HepG2 (cell line): ENCODE measurements at regions not wholly inside any gene's neighbourhood (a gene's known extent, or its start where the extent isn't known, plus 50 kb on each side); places are given as distances from the start of the nearest gene placed in this dataset.

Experiments
- ATAC-seq: fragments of 200-7000 bp; cut with Tn5 transposase; 3 replicates; pipeline ENCODE4 v1.9.1; 2020; ENCODE audit warnings: mild to moderate bottlenecking, moderate library complexity
- BruUV-seq: library from RNA; stranded (reverse); fragments of 400-500 nt; replicated peaks from 2 replicates; lab custom pipeline; 2021; lab: Mats Ljungman, UMichigan
- CTCF ChIA-PET: fragments of 300-600 bp; formaldehyde crosslinking; extraction: SDS; loops from one replicate; lab custom pipeline; 2021; ENCODE audit warnings: low total read pairs, inconsistent platforms, low intra/inter-chr PET ratio; lab: Yijun Ruan, JAX
- POLR2A ChIA-PET: fragments of 350-600 bp; sonication (Branson Sonifier 250); formaldehyde crosslinking; loops from one replicate; lab custom pipeline; 2020; ENCODE audit warnings: antibody characterized with exemption, inconsistent platforms; lab: Yijun Ruan, JAX
- DNase-seq: peaks from one replicate; pipeline ENCODE4 v3.0.0-alpha.2; 2015; ENCODE audit warnings: low spot score
- FAIRE-seq: peaks from 3 replicates; lab custom pipeline; 2011; peaks lifted over from hg19 to GRCh38; lab: Jason Lieb, UNC
- H2AFZ ChIP-seq: one replicate; pipeline ENCODE4 v1.6.1; 2011; ENCODE audit warnings: low read length, inconsistent platforms
- H3K27ac ChIP-seq: fragments of 300-600 bp; 3 replicates; pipeline ENCODE4 v1.8.0; 2011; ENCODE audit warnings: mixed run types, mild to moderate bottlenecking, mixed read lengths, low read length, inconsistent platforms; ENCODE audit not compliant: insufficient read depth; ENCODE audit errors: extremely low read length
- H3K27me3 ChIP-seq, 2 experiments: fragments of 200-600 bp in 1 of 2; 2 replicates in 1 of 2; 3 replicates in 1 of 2; pipeline versions ENCODE4 v1.6.0 to v1.8.0; 2011; ENCODE audit warnings: low read length in 2 of 2, mild to moderate bottlenecking in 2 of 2, moderate library complexity in 2 of 2, inconsistent platforms in 1 of 2; ENCODE audit not compliant: insufficient read depth in 2 of 2, control insufficient read depth in 1 of 2
- H3K36me3 ChIP-seq, 2 experiments: fragments of 200-600 bp in 1 of 2; replicated peaks in 1 of 2; 2 replicates in 1 of 2; 3 replicates in 1 of 2; pipeline versions ENCODE4 v1.5.1 to v1.8.0; 2011; ENCODE audit warnings: low read length in 2 of 2, inconsistent platforms in 1 of 2; ENCODE audit not compliant: insufficient read depth in 2 of 2, control insufficient read depth in 1 of 2
- H3K4me1 ChIP-seq: 2 replicates; pipeline ENCODE4 v1.5.1; 2012; ENCODE audit warnings: low read length, inconsistent platforms; ENCODE audit not compliant: insufficient read depth
- H3K4me2 ChIP-seq: 2 replicates; pipeline ENCODE4 v1.6.0; 2011; ENCODE audit warnings: low read depth, low read length, inconsistent platforms
- H3K4me3 ChIP-seq, 3 experiments: fragments of 200-600 bp in 1 of 3; sonication (generic), shearing (Covaris generic) in 1 of 3; replicated peaks in 1 of 3; 2 replicates each; pipeline ENCODE4 v1.5.1; 2011 to 2016; ENCODE audit warnings: low read length in 3 of 3, inconsistent platforms in 2 of 3, low read depth in 2 of 3, mild to moderate bottlenecking in 2 of 3, control low read depth in 1 of 3, mixed read lengths in 1 of 3; ENCODE audit not compliant: insufficient read depth in 1 of 3
- H3K79me2 ChIP-seq: one replicate; pipeline ENCODE4 v1.6.1; 2011; ENCODE audit warnings: low read length, inconsistent platforms; ENCODE audit not compliant: insufficient read depth
- H3K9ac ChIP-seq: 2 replicates; pipeline ENCODE4 v1.6.0; 2011; ENCODE audit warnings: mild to moderate bottlenecking, low read depth, low read length, inconsistent platforms; ENCODE audit not compliant: insufficient read depth
- H3K9me3 ChIP-seq: 2 replicates; pipeline ENCODE4 v1.5.1; 2012; ENCODE audit warnings: mild to moderate bottlenecking, low read length
- H4K20me1 ChIP-seq: 2 replicates; pipeline ENCODE4 v1.6.0; 2011; ENCODE audit warnings: inconsistent platforms, mild to moderate bottlenecking, low read length, moderate library complexity; ENCODE audit not compliant: insufficient read depth
- ATAD3A ChIP-seq: sonication (generic); formaldehyde crosslinking; IDR thresholded peaks from 2 replicates; pipeline ENCODE4 v1.4.0; 2020; ENCODE audit warnings: missing genetic modification reagents
- CERS6 ChIP-seq: sonication (generic); formaldehyde crosslinking; IDR thresholded peaks from 2 replicates; pipeline ENCODE4 v1.5.0; 2020; ENCODE audit warnings: missing genetic modification reagents
- CREM ChIP-seq, 2 experiments: sonication (generic) in 1 of 2; formaldehyde crosslinking in 1 of 2; IDR thresholded peaks; 2 replicates each; pipeline versions ENCODE4 v1.4.0 to v1.6.1; 2016 to 2020; ENCODE audit warnings: antibody characterized with exemption in 1 of 2, mild to moderate bottlenecking in 1 of 2, missing genetic modification reagents in 1 of 2
- ELF1 ChIP-seq: sonication (generic); formaldehyde crosslinking; IDR thresholded peaks from 2 replicates; pipeline ENCODE4 v1.4.0; 2020; ENCODE audit warnings: missing genetic modification reagents
- HMG20B ChIP-seq: conservative IDR thresholded peaks from 2 replicates; pipeline ENCODE4 v1.6.1; 2016; ENCODE audit warnings: missing genetic modification reagents, missing compliant biosample characterization
- SKIL ChIP-seq: sonication (generic); formaldehyde crosslinking; IDR thresholded peaks from 2 replicates; pipeline ENCODE4 v1.8.0; 2022; ENCODE audit warnings: missing genetic modification reagents, mild to moderate bottlenecking, moderate library complexity, borderline replicate concordance
- SP2 ChIP-seq: sonication (generic); formaldehyde crosslinking; IDR thresholded peaks from 2 replicates; pipeline ENCODE4 v1.5.1; 2020; ENCODE audit warnings: mild to moderate bottlenecking, missing genetic modification reagents
- STAG1 ChIP-seq: sonication (generic); formaldehyde crosslinking; IDR thresholded peaks from 2 replicates; pipeline ENCODE4 v1.4.0; 2020; ENCODE audit warnings: missing genetic modification reagents
- ZNF251 ChIP-seq: sonication (generic); formaldehyde crosslinking; IDR thresholded peaks from 2 replicates; pipeline ENCODE4 v1.9.0; 2021; ENCODE audit warnings: mild to moderate bottlenecking, missing genetic modification reagents
- WGBS: methylation state at CpG from one replicate; pipeline ENCODE4 v1.1.6; 2017; ENCODE audit warnings: low lambda C conversion rate; 5-methylcytosine and 5-hydroxymethylcytosine counted together
- in situ Hi-C: cut with HindIII; loops from 2 replicates; pipeline ENCODE4 v1.10.0; 2017; ENCODE audit warnings: low pct_unique_long_range_greater_than_20kb; ENCODE audit not compliant: extremely low pct_ligation_motif_present
- intact Hi-C: fragments of 100-400 bp; cut with micrococcal nuclease; formaldehyde crosslinking; loops from one replicate; pipeline ENCODE4 v1.10.0; 2022; ENCODE audit not compliant: unreplicated experiment
- TF ChIP-seq, protein P1 (sequence below): sonication (generic); formaldehyde crosslinking; IDR thresholded peaks from 2 replicates; pipeline ENCODE4 v1.4.0; 2020; ENCODE audit warnings: mild to moderate bottlenecking, missing genetic modification reagents

- in situ Hi-C loops, result no loop called here
- Histone ChIP-seq H4K20me1 (no peaks in the 10 kb centered on the region), H3K27me3 (no peaks in the 10 kb centered on the region), H3K4me3 (no peak overlapping the region), H2AFZ (no peak overlapping the region), H3K79me2 (no peaks in the 10 kb centered on the region), H3K9me3 (no peaks in the 10 kb centered on the region), H3K4me2 (no peak overlapping the region), H3K4me1 (peaks cover 16% of the 10 kb centered on the region), H3K9ac (no peak overlapping the region), H3K27ac (no peak overlapping the region), H3K36me3 (no peaks in the 10 kb centered on the region)
- CTCF ChIA-PET, result no interaction called here
- ATAC-seq (no peak), FAIRE-seq (no peak), DNase-seq (no peak)
- POLR2A ChIA-PET, result no interaction called here
- intact Hi-C loops, result no loop called here
- 91% methylated on average over 2 of the region's 2 CpGs for WGBS
- BruUV-seq, result no TSS peak
- TF ChIP-seq ATAD3A (CRISPR knock-in tag) (no peak), SP2 (no peak), ZNF251 (CRISPR knock-in tag) (no peak), CREM (IDR thresholded peaks at IDR 0.05) (no peak), CREM (CRISPR knock-in tag; IDR thresholded peaks at IDR 0.05) (no peak), HMG20B (no peak), SKIL (no peak), ELF1 (CRISPR knock-in tag) (no peak), STAG1 (no peak), CERS6 (no peak)
- TF ChIP-seq, protein P1, sequence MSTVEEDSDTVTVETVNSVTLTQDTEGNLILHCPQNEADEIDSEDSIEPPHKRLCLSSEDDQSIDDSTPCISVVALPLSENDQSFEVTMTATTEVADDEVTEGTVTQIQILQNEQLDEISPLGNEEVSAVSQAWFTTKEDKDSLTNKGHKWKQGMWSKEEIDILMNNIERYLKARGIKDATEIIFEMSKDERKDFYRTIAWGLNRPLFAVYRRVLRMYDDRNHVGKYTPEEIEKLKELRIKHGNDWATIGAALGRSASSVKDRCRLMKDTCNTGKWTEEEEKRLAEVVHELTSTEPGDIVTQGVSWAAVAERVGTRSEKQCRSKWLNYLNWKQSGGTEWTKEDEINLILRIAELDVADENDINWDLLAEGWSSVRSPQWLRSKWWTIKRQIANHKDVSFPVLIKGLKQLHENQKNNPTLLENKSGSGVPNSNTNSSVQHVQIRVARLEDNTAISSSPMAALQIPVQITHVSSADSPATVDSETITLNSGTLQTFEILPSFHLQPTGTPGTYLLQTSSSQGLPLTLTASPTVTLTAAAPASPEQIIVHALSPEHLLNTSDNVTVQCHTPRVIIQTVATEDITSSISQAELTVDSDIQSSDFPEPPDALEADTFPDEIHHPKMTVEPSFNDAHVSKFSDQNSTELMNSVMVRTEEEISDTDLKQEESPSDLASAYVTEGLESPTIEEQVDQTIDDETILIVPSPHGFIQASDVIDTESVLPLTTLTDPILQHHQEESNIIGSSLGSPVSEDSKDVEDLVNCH (CRISPR knock-in tag), result no peak
These were observed 192.2 kb downstream of the ZFP36L2 start for GRCh38 chr2:43034242-43034619.
